Dermis blood vessel endothelial cell (primary cell): ENCODE measurements at regions not wholly inside any gene's neighbourhood (a gene's known extent, or its start where the extent isn't known, plus 50 kb on each side); places are given as distances from the start of the nearest gene placed in this dataset.

Experiments used
- DNase-seq: peaks from one replicate; pipeline ENCODE4 v3.0.0; 2010

GRCh38 chr5:175025077-175025476, 300.7 kb downstream of the MSX2 start:
- no peak for DNase-seq

- no peak for DNase-seq
These were observed 297.7 kb downstream of the MSX2 start for GRCh38 chr5:175021841-175022625.

- no peak for DNase-seq
These were observed 296.9 kb downstream of the MSX2 start for GRCh38 chr5:175021321-175021720.

- no peak for DNase-seq
These were observed 290.8 kb downstream of the MSX2 start for GRCh38 chr5:175015028-175015685.

GRCh38 chr5:175013251-175013650, 288.9 kb downstream of the MSX2 start:
- DNase-seq: no peak

- DNase-seq: no peak
These were observed 287.9 kb downstream of the MSX2 start for GRCh38 chr5:175012267-175012666.

- DNase-seq: no peak
These were observed 279.1 kb downstream of the MSX2 start for GRCh38 chr5:175003531-175003930.

- DNase-seq: no peak
These were observed 277.7 kb downstream of the MSX2 start for GRCh38 chr5:175001876-175002645.

- DNase-seq: no peak
These were observed 276.9 kb downstream of the MSX2 start for GRCh38 chr5:175001311-175001710.

GRCh38 chr5:174999581-174999980, 275.2 kb downstream of the MSX2 start:
- no peak for DNase-seq

- no peak for DNase-seq
These were observed 273.8 kb downstream of the MSX2 start for GRCh38 chr5:174998131-174998730.

GRCh38 chr5:174997688-174998087, 273.3 kb downstream of the MSX2 start:
- no peak for DNase-seq

GRCh38 chr5:174996941-174997340, 272.6 kb downstream of the MSX2 start:
- no peak for DNase-seq

- DNase-seq: no peak
These were observed 271.4 kb downstream of the MSX2 start for GRCh38 chr5:174995827-174996226.

- DNase-seq: no peak
These were observed 267.5 kb downstream of the MSX2 start for GRCh38 chr5:174991847-174992246.

GRCh38 chr5:174990909-174991308, 266.5 kb downstream of the MSX2 start:
- DNase-seq: no peak

- no peak for DNase-seq
These were observed 263.1 kb downstream of the MSX2 start for GRCh38 chr5:174987443-174988012.

- no peak for DNase-seq
These were observed 260.5 kb downstream of the MSX2 start for GRCh38 chr5:174984863-174985262.

- DNase-seq: no peak
These were observed 258.1 kb downstream of the MSX2 start for GRCh38 chr5:174982485-174982884.

GRCh38 chr5:174981416-174981815, 257.0 kb downstream of the MSX2 start:
- no peak for DNase-seq

GRCh38 chr5:174980952-174981351, 256.6 kb downstream of the MSX2 start:
- DNase-seq: no peak

GRCh38 chr5:174972291-174972690, 247.9 kb downstream of the MSX2 start:
- no peak for DNase-seq

- no peak for DNase-seq
These were observed 246.8 kb downstream of the MSX2 start for GRCh38 chr5:174971210-174971609.
